C4-2B (cell line): ENCODE measurements at regions not wholly inside any gene's neighbourhood (a gene's known extent, or its start where the extent isn't known, plus 50 kb on each side); places are given as distances from the start of the nearest gene placed in this dataset.

ENCODE experiments used
- CTCF ChIP-seq: fragments of 450-650 bp; conservative IDR thresholded peaks from 2 replicates; pipeline ENCODE4 v1.5.1; 2017; ENCODE audit warnings: mild to moderate bottlenecking
- ZFX ChIP-seq: fragments of 450-650 bp; IDR thresholded peaks from 2 replicates; pipeline ENCODE4 v1.6.1; 2017

GRCh38 chr6:21993841-21994240, 303.0 kb downstream of the PRL start:
- TF ChIP-seq CTCF: no peak
- no peak for TF ChIP-seq ZFX
